H9 (cell line): ENCODE measurements at regions not wholly inside any gene's neighbourhood (a gene's known extent, or its start where the extent isn't known, plus 50 kb on each side); places are given as distances from the start of the nearest gene placed in this dataset.

ENCODE experiments used
- DNase-seq: peaks from one replicate; pipeline ENCODE4 v3.0.0-alpha.2; 2017
- H2AFZ ChIP-seq: one replicate; pipeline ENCODE4 v1.6.1; 2013; ENCODE audit warnings: mild to moderate bottlenecking, low read length, control low read depth, moderate library complexity
- H2AK5ac ChIP-seq: 2 replicates; pipeline ENCODE4 v1.6.1; 2013; ENCODE audit warnings: low read length, control low read depth, mixed read lengths; ENCODE audit not compliant: insufficient read length
- H2BK120ac ChIP-seq: one replicate; pipeline ENCODE4 v1.6.1; 2013; ENCODE audit warnings: low read depth, mild to moderate bottlenecking, low read length, control low read depth, inconsistent platforms; ENCODE audit not compliant: poor library complexity, severe bottlenecking
- H2BK12ac ChIP-seq: 2 replicates; pipeline ENCODE4 v1.6.1; 2013; ENCODE audit warnings: low read length, control low read depth, mixed read lengths, low read depth; ENCODE audit not compliant: insufficient read length
- H2BK15ac ChIP-seq: 2 replicates; pipeline ENCODE4 v1.6.1; 2013; ENCODE audit warnings: low read depth, low read length, control low read depth
- H2BK20ac ChIP-seq: one replicate; pipeline ENCODE4 v1.6.1; 2013; ENCODE audit warnings: low read depth, mild to moderate bottlenecking, low read length, control low read depth, inconsistent platforms; ENCODE audit not compliant: poor library complexity, severe bottlenecking
- H2BK5ac ChIP-seq: 2 replicates; pipeline ENCODE4 v1.6.1; 2013; ENCODE audit warnings: low read length, control low read depth, mixed read lengths; ENCODE audit not compliant: insufficient read length
- H3K14ac ChIP-seq: 2 replicates; pipeline ENCODE4 v1.6.1; 2013; ENCODE audit warnings: low read length, control low read depth; ENCODE audit not compliant: insufficient read depth
- H3K18ac ChIP-seq: 2 replicates; pipeline ENCODE4 v1.6.1; 2013; ENCODE audit warnings: low read depth, mild to moderate bottlenecking, mixed read lengths, low read length, control low read depth; ENCODE audit not compliant: insufficient read length
- H3K23ac ChIP-seq: 2 replicates; pipeline ENCODE4 v1.6.1; 2013; ENCODE audit warnings: low read length, control low read depth, mixed read lengths, low read depth; ENCODE audit not compliant: insufficient read length
- H3K23me2 ChIP-seq: 2 replicates; pipeline ENCODE4 v1.6.1; 2013; ENCODE audit warnings: low read depth, mild to moderate bottlenecking, mixed read lengths, low read length, control low read depth; ENCODE audit not compliant: insufficient read length, poor library complexity, severe bottlenecking
- H3K27ac ChIP-seq: 2 replicates; pipeline ENCODE4 v1.5.1; 2013; ENCODE audit warnings: low read length, control low read depth, mixed read lengths, low read depth; ENCODE audit not compliant: insufficient read length
- H3K27me3 ChIP-seq: 2 replicates; pipeline ENCODE4 v1.6.1; 2013; ENCODE audit warnings: low read length, control low read depth, inconsistent platforms; ENCODE audit not compliant: insufficient read depth
- H3K4ac ChIP-seq: 2 replicates; pipeline ENCODE4 v1.6.1; 2013; ENCODE audit warnings: low read depth, mild to moderate bottlenecking, control low read depth, inconsistent platforms, low read length, moderate library complexity
- H3K4me1 ChIP-seq: 2 replicates; pipeline ENCODE4 v1.6.1; 2013; ENCODE audit warnings: low read length, control low read depth, inconsistent platforms; ENCODE audit not compliant: insufficient read depth
- H3K4me2 ChIP-seq: 2 replicates; pipeline ENCODE4 v1.6.1; 2013; ENCODE audit warnings: low read length, control low read depth, mixed read lengths; ENCODE audit not compliant: insufficient read length, insufficient read depth
- H3K56ac ChIP-seq: 2 replicates; pipeline ENCODE4 v1.6.1; 2013; ENCODE audit warnings: low read depth, mild to moderate bottlenecking, mixed read lengths, low read length, control low read depth; ENCODE audit not compliant: insufficient read length
- H3K79me1 ChIP-seq: 2 replicates; pipeline ENCODE4 v1.6.1; 2013; ENCODE audit warnings: low read depth, mild to moderate bottlenecking, moderate library complexity, low read length, control low read depth, inconsistent platforms; ENCODE audit not compliant: insufficient read depth, poor library complexity, severe bottlenecking
- H3K79me2 ChIP-seq: 2 replicates; pipeline ENCODE4 v1.6.1; 2013; ENCODE audit warnings: low read length, control low read depth, inconsistent platforms; ENCODE audit not compliant: insufficient read depth
- H3K9ac ChIP-seq: 2 replicates; pipeline ENCODE4 v1.6.1; 2013; ENCODE audit warnings: low read length, control low read depth, mixed read lengths; ENCODE audit not compliant: insufficient read length; ENCODE audit errors: extremely low read depth
- H3K9me3 ChIP-seq: one replicate; pipeline ENCODE4 v1.6.1; 2013; ENCODE audit warnings: low read depth, low read length, inconsistent platforms; ENCODE audit not compliant: control insufficient read depth
- H3T11ph ChIP-seq: one replicate; pipeline ENCODE4 v1.6.1; 2013; ENCODE audit warnings: mild to moderate bottlenecking, low read length, control low read depth, inconsistent platforms
- H4K20me1 ChIP-seq: one replicate; pipeline ENCODE4 v1.6.1; 2013; ENCODE audit not compliant: control insufficient read depth, insufficient read length, insufficient read depth
- H4K5ac ChIP-seq: 2 replicates; pipeline ENCODE4 v1.6.1; 2013; ENCODE audit warnings: low read depth, mild to moderate bottlenecking, mixed read lengths, low read length, control low read depth; ENCODE audit not compliant: insufficient read length
- H4K8ac ChIP-seq: replicated peaks from 2 replicates; pipeline ENCODE4 v1.6.1; 2013; ENCODE audit warnings: low read length, control low read depth, mixed read lengths, low read depth; ENCODE audit not compliant: insufficient read length
- H4K91ac ChIP-seq: 2 replicates; pipeline ENCODE4 v1.6.1; 2013; ENCODE audit warnings: low read depth, mild to moderate bottlenecking, moderate library complexity, mixed read lengths, low read length, control low read depth; ENCODE audit not compliant: insufficient read length
- H3K27ac Mint-ChIP-seq, 3 experiments: 2 replicates in 2 of 3; 3 replicates in 1 of 3; pipeline ENCODE4 v1.8.0; 2020 to 2021; ENCODE audit warnings: mixed read lengths in 3 of 3, mild to moderate bottlenecking in 1 of 3, moderate library complexity in 1 of 3
- H3K27me3 Mint-ChIP-seq: 2 replicates; pipeline ENCODE4 v1.8.0; 2021; ENCODE audit warnings: low read depth, mild to moderate bottlenecking, moderate library complexity, mixed read lengths
- H3K36me3 Mint-ChIP-seq, 3 experiments: 2 replicates in 2 of 3; 3 replicates in 1 of 3; pipeline ENCODE4 v1.8.0; 2020 to 2021; ENCODE audit warnings: low read depth in 3 of 3, mixed read lengths in 3 of 3; ENCODE audit not compliant: insufficient read depth in 1 of 3
- H3K4me1 Mint-ChIP-seq, 2 experiments: 2 replicates each; pipeline ENCODE4 v1.8.0; 2020; ENCODE audit warnings: mixed read lengths in 2 of 2
- H3K4me3 Mint-ChIP-seq, 2 experiments: 2 replicates in 1 of 2; 3 replicates in 1 of 2; pipeline ENCODE4 v1.8.0; 2020 to 2021; ENCODE audit warnings: mild to moderate bottlenecking in 2 of 2, mixed read lengths in 2 of 2, moderate library complexity in 1 of 2
- H3K9me3 Mint-ChIP-seq, 2 experiments: 2 replicates in 1 of 2; 3 replicates in 1 of 2; pipeline ENCODE4 v1.8.0; 2020; ENCODE audit warnings: mild to moderate bottlenecking in 2 of 2, mixed read lengths in 2 of 2, moderate library complexity in 1 of 2
- WGBS: extraction: QIAGEN DNeasy Blood & Tissue Kit; methylation state at CpG from one replicate; pipeline ENCODE4 v1.1.7; 2013; ENCODE audit warnings: missing lambda C conversion rate, low lambda C conversion rate, mixed read lengths; ENCODE audit not compliant: insufficient read length; ENCODE audit errors: extremely low coverage; 5-methylcytosine and 5-hydroxymethylcytosine counted together
- TF ChIP-seq, protein P1 (sequence below): fragments of 200-600 bp; sonication (generic); conservative IDR thresholded peaks from 3 replicates; pipeline ENCODE4 v1.8.0; 2021; ENCODE audit warnings: antibody characterized with exemption, mild to moderate bottlenecking

GRCh38 chr16:51445250-51445649, 294.2 kb upstream of the SALL1 start:
- Histone ChIP-seq H3K14ac (no peak overlapping the region), H3T11ph (no peak overlapping the region), H2BK20ac (no peak overlapping the region), H2BK12ac (no peak overlapping the region), H4K5ac (no peak overlapping the region), H4K91ac (no peak overlapping the region), H3K4me2 (no peak overlapping the region), H2BK5ac (no peak overlapping the region), H2AFZ (no peak overlapping the region), H3K4ac (no peak overlapping the region), H4K8ac (no peak overlapping the region), H3K27me3 (no peaks in the 10 kb centered on the region; the same call in 1 of the 2 replicates), H2BK15ac (no peak overlapping the region), H3K56ac (no peak overlapping the region), H3K9ac (no peak overlapping the region), H3K27ac (no peak overlapping the region), H3K23ac (no peak overlapping the region), H3K18ac (no peak overlapping the region), H3K79me1 (no peaks in the 10 kb centered on the region), H3K4me1 (peaks cover 5% of the 10 kb centered on the region; the same call in 1 of the 2 replicates), H3K23me2 (no peaks in the 10 kb centered on the region), H3K9me3 (no peaks in the 10 kb centered on the region), H2AK5ac (no peak overlapping the region), H2BK120ac (no peak overlapping the region), H3K79me2 (no peaks in the 10 kb centered on the region), H4K20me1 (no peaks in the 10 kb centered on the region)
- H3K27ac Mint-ChIP-seq = no peak overlapping the region
- no peak overlapping the region for H3K4me3 Mint-ChIP-seq
- DNase-seq = no peak
- H3K9me3 Mint-ChIP-seq = no peaks in the 10 kb centered on the region
- H3K36me3 Mint-ChIP-seq = peaks cover 0 to 1% (median 0%) of the 10 kb centered on the region in 3 experiments; a peak in 1 of 7 replicates
- H3K4me1 Mint-ChIP-seq = peaks cover 35 to 51% of the 10 kb centered on the region in 2 experiments
- H3K27me3 Mint-ChIP-seq = no peaks in the 10 kb centered on the region
- WGBS = no CpG with 5 or more reads among the region's 4 CpGs
- TF ChIP-seq, protein P1, sequence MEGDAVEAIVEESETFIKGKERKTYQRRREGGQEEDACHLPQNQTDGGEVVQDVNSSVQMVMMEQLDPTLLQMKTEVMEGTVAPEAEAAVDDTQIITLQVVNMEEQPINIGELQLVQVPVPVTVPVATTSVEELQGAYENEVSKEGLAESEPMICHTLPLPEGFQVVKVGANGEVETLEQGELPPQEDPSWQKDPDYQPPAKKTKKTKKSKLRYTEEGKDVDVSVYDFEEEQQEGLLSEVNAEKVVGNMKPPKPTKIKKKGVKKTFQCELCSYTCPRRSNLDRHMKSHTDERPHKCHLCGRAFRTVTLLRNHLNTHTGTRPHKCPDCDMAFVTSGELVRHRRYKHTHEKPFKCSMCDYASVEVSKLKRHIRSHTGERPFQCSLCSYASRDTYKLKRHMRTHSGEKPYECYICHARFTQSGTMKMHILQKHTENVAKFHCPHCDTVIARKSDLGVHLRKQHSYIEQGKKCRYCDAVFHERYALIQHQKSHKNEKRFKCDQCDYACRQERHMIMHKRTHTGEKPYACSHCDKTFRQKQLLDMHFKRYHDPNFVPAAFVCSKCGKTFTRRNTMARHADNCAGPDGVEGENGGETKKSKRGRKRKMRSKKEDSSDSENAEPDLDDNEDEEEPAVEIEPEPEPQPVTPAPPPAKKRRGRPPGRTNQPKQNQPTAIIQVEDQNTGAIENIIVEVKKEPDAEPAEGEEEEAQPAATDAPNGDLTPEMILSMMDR = no peak
